AG10803 (cell line): ENCODE measurements at regions not wholly inside any gene's neighbourhood (a gene's known extent, or its start where the extent isn't known, plus 50 kb on each side); places are given as distances from the start of the nearest gene placed in this dataset.

ENCODE experiments used
- DNase-seq: peaks from one replicate; pipeline ENCODE4 v3.0.0; 2010; ENCODE audit warnings: low read depth
- H3K4me3 ChIP-seq: 2 replicates; pipeline ENCODE4 v1.5.1; 2011; ENCODE audit warnings: mild to moderate bottlenecking, low read length, control low read depth
- CTCF ChIP-seq: conservative IDR thresholded peaks from 2 replicates; pipeline ENCODE4 v1.5.1; 2011; ENCODE audit warnings: mild to moderate bottlenecking, low read length, control low read depth, inconsistent platforms

DNA sequence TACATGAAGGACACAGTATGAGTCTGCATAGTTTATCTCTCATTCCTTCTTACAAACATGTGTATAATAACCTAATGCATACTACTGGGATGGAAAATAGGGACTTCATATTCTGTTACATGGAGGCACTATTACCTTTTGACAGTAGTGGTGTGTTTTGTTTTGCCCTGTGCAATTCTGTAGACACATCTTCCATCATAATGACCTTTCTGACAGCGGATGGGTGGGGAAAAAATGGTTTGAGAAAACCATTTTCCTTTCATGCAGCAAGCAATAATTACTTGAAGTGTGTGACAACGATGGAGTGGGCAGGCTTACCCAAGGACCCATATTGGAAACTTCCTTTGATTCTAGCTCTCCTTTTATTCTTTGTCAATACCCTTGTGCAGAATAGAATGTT, 153.6 kb upstream of the ONECUT1 start:
- no peak for TF ChIP-seq CTCF
- DNase-seq, result no peak
- no peak overlapping the region for H3K4me3 ChIP-seq

DNA sequence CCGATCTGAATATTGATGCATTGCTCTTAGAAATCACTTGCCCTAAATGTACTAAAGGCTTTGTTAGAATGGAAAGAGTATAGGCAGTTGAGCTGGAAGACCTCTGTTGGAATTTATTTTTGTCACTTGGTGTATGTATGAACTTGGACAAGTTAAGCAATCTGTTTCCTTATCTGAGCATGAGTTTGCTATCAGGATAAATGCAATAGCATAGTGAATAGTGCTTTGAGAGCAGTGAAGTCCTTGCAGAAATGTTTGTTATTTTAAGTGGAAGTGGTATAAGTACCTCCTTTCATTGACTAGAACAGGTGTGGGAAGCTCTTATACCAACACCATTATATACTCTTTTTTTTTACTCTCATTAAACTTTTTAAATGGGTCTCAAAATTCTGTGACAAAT, 146.4 kb upstream of the ONECUT1 start:
- no peak overlapping the region for H3K4me3 ChIP-seq
- no peak for DNase-seq
- no peak for TF ChIP-seq CTCF

- no peak for TF ChIP-seq CTCF
- no peak for DNase-seq
- H3K4me3 ChIP-seq, result no peak overlapping the region
Observed at GRCh38 chr15:52925130-52925529, 135.0 kb upstream of the ONECUT1 start.

GRCh38 chr15:52924630-52925029, 134.5 kb upstream of the ONECUT1 start:
- DNase-seq, result no peak
- no peak for TF ChIP-seq CTCF

DNA sequence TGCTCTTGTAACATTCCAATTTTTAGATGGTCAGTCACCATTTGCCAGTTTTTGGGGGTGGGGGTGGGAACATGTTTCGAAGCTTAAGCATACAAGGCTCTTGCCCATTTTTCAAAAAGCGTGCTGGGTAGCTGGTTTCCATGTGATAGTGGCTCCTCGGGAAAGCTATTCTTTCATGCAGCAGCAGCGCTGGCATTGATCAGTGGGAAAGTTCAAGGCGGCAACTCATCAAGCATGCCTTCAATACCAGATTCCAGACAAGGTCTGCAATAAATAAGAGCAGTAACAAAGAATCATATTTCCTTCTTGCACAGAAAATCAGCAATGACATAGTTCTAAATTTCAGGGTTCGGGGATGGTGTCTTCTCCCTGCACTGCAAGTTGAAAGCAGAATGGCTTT, 133.5 kb upstream of the ONECUT1 start:
- no peak for DNase-seq
- no peak overlapping the region for H3K4me3 ChIP-seq
- TF ChIP-seq CTCF, result no peak

More at GRCh38 chr15:52924630-52925029, 134.5 kb upstream of the ONECUT1 start:
- no peak overlapping the region for H3K4me3 ChIP-seq

- DNase-seq, result no peak
- H3K4me3 ChIP-seq, result no peak overlapping the region
- no peak for TF ChIP-seq CTCF
Observed at GRCh38 chr15:52922871-52923270, 132.7 kb upstream of the ONECUT1 start.

DNA sequence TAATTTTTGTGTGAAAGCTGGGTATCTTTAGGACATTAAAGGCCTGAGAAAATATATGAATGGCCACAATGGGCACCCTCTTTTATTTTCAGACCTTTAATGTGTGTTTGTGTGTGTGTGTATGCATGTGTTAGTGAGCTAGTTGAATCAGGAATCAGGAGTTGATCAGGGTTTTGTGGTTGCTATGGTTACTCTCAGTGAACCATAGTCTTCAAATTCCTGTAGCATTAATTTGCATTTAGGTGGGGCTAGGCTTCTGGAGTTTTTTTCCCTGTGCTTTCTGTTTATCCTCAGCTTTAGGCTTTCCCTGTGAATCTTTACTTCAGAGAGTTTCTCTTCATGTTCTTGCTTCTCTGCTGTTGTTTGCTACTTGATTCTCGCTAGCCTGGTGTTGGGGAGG, 122.0 kb upstream of the ONECUT1 start:
- no peak overlapping the region for H3K4me3 ChIP-seq
- no peak for TF ChIP-seq CTCF
- DNase-seq, result no peak
